Fibroblast of lung (primary cell): ENCODE measurements at regions not wholly inside any gene's neighbourhood (a gene's known extent, or its start where the extent isn't known, plus 50 kb on each side); places are given as distances from the start of the nearest gene placed in this dataset.

Experiments used
- DNase-seq, 2 donors: peaks; one replicate each; pipeline versions ENCODE4 v3.0.0 to v3.0.0-alpha.2; 2010; ENCODE audit warnings: low read depth in 2 of 2
- H2AFZ ChIP-seq: 2 replicates; pipeline ENCODE4 v1.5.1; 2012; ENCODE audit warnings: low read length, control low read depth, inconsistent platforms
- H3K27ac ChIP-seq: 2 replicates; pipeline ENCODE4 v1.5.1; 2011; ENCODE audit warnings: low read length, control low read depth; ENCODE audit not compliant: insufficient read depth
- H3K27me3 ChIP-seq: 2 replicates; pipeline ENCODE4 v1.5.1; 2011; ENCODE audit warnings: mild to moderate bottlenecking, low read length; ENCODE audit not compliant: control insufficient read depth, insufficient read depth
- H3K36me3 ChIP-seq: 2 replicates; pipeline ENCODE4 v1.5.1; 2011; ENCODE audit warnings: low read length; ENCODE audit not compliant: control insufficient read depth, insufficient read depth
- H3K4me1 ChIP-seq: 2 replicates; pipeline ENCODE4 v1.5.1; 2011; ENCODE audit warnings: low read length; ENCODE audit not compliant: control insufficient read depth, insufficient read depth; ENCODE audit errors: extremely low read depth
- H3K4me2 ChIP-seq: 2 replicates; pipeline ENCODE4 v1.5.1; 2011; ENCODE audit warnings: low read length, control low read depth; ENCODE audit not compliant: insufficient read depth; ENCODE audit errors: extremely low read depth
- H3K4me3 ChIP-seq, 4 experiments: fragments of 200-600 bp in 1 of 4; sonication (generic) in 1 of 4; replicated peaks in 1 of 4; 2 replicates each; pipeline ENCODE4 v1.5.1; 2011 to 2016; ENCODE audit warnings: low read length in 4 of 4, low read depth in 3 of 4, mild to moderate bottlenecking in 3 of 4, control low read depth in 2 of 4, inconsistent platforms in 1 of 4, mixed read lengths in 1 of 4; ENCODE audit not compliant: insufficient read depth in 1 of 4; ENCODE audit errors: control extremely low read depth in 1 of 4
- H3K79me2 ChIP-seq: 2 replicates; pipeline ENCODE4 v1.5.1; 2012; ENCODE audit warnings: mild to moderate bottlenecking, low read length, inconsistent platforms; ENCODE audit not compliant: control insufficient read depth, insufficient read depth
- H3K9ac ChIP-seq: 2 replicates; pipeline ENCODE4 v1.5.1; 2011; ENCODE audit warnings: mild to moderate bottlenecking, low read length, control low read depth; ENCODE audit not compliant: insufficient read depth
- H3K9me3 ChIP-seq: 2 replicates; pipeline ENCODE4 v1.5.1; 2012; ENCODE audit warnings: low read depth, low read length; ENCODE audit not compliant: control insufficient read depth, insufficient read depth
- H4K20me1 ChIP-seq: 2 replicates; pipeline ENCODE4 v1.5.1; 2011; ENCODE audit warnings: low read length; ENCODE audit not compliant: control insufficient read depth, insufficient read depth; ENCODE audit errors: extremely low read depth
- CTCF ChIP-seq, 2 donors: IDR thresholded peaks in 1 of 2; conservative IDR thresholded peaks in 1 of 2; 1 replicate in 1 of 2; 2 replicates in 1 of 2; pipeline ENCODE4 v1.5.1; 2011 to 2012; ENCODE audit warnings: low read length in 2 of 2, control low read depth in 1 of 2, inconsistent platforms in 1 of 2, low read depth in 1 of 2, mild to moderate bottlenecking in 1 of 2
- EZH2 ChIP-seq: IDR thresholded peaks from 2 replicates; pipeline ENCODE4 v1.5.1; 2012; ENCODE audit warnings: low read length, control low read depth, mild to moderate bottlenecking; ENCODE audit errors: missing control alignments

GRCh38 chr3:152606146-152606545 lies 228.8 kb upstream of the P2RY1 start:
- H3K9me3 ChIP-seq: no peaks in the 10 kb centered on the region
- H2AFZ ChIP-seq: no peak overlapping the region
- H3K4me3 ChIP-seq: no peak overlapping the region
- H3K36me3 ChIP-seq: no peaks in the 10 kb centered on the region
- no peaks in the 10 kb centered on the region for H3K4me1 ChIP-seq
- no peaks in the 10 kb centered on the region for H4K20me1 ChIP-seq
- H3K79me2 ChIP-seq: no peaks in the 10 kb centered on the region
- H3K27me3 ChIP-seq: no peaks in the 10 kb centered on the region
- no peak overlapping the region for H3K9ac ChIP-seq
- DNase-seq: no peak
- H3K4me2 ChIP-seq: no peak overlapping the region
- H3K27ac ChIP-seq: no peak overlapping the region
- TF ChIP-seq EZH2: no peak
- no peak for TF ChIP-seq CTCF (conservative IDR thresholded peaks at IDR 0.05 in 1 of 2, IDR thresholded peaks at IDR 0.05 in 1 of 2; ENCODE audit: low read depth in 1 of 2, low read length in 2 of 2)

- Histone ChIP-seq H2AFZ (no peak overlapping the region), H3K4me1 (no peaks in the 10 kb centered on the region), H3K36me3 (no peaks in the 10 kb centered on the region), H3K27me3 (no peaks in the 10 kb centered on the region), H3K9ac (no peak overlapping the region), H3K27ac (no peak overlapping the region), H3K9me3 (no peaks in the 10 kb centered on the region), H3K4me2 (no peak overlapping the region), H3K79me2 (no peaks in the 10 kb centered on the region), H3K4me3 (no peak overlapping the region), H4K20me1 (no peaks in the 10 kb centered on the region)
- TF ChIP-seq CTCF (conservative IDR thresholded peaks at IDR 0.05 in 1 of 2, IDR thresholded peaks at IDR 0.05 in 1 of 2; ENCODE audit: low read depth in 1 of 2, low read length in 2 of 2) (no peak), EZH2 (no peak)
- DNase-seq: no peak
Observed at GRCh38 chr3:152607179-152607578, 227.8 kb upstream of the P2RY1 start.

- Histone ChIP-seq H3K79me2 (no peaks in the 10 kb centered on the region), H3K36me3 (no peaks in the 10 kb centered on the region), H3K4me3 (no peak overlapping the region), H2AFZ (no peak overlapping the region), H3K4me1 (no peaks in the 10 kb centered on the region), H3K4me2 (no peak overlapping the region), H3K27ac (no peak overlapping the region), H3K27me3 (no peaks in the 10 kb centered on the region), H3K9ac (no peak overlapping the region), H3K9me3 (no peaks in the 10 kb centered on the region), H4K20me1 (no peaks in the 10 kb centered on the region)
- TF ChIP-seq EZH2 (no peak), CTCF (conservative IDR thresholded peaks at IDR 0.05 in 1 of 2, IDR thresholded peaks at IDR 0.05 in 1 of 2; ENCODE audit: low read depth in 1 of 2, low read length in 2 of 2) (no peak)
- no peak for DNase-seq
Observed at GRCh38 chr3:152608696-152609594, 226.0 kb upstream of the P2RY1 start.
